ENCODE measurements at regions not wholly inside any gene's neighbourhood (a gene's known extent, or its start where the extent isn't known, plus 50 kb on each side); places are given as distances from the start of the nearest gene placed in this dataset.
A peak's percentile ranks its signal among the peaks of the same experiment; 100 is the strongest.

- Histone ChIP-seq H2AFZ (ENCODE audit: low read length) (no peak overlapping the region), H3K9me3 (ENCODE audit: insufficient read depth, low read depth, low read length) (no peaks in the 10 kb centered on the region), H3K4me1 (ENCODE audit: insufficient read depth, low read length, poor library complexity, severe bottlenecking) (peaks cover 22% of the 10 kb centered on the region), H3K4me2 (ENCODE audit: low read depth, low read length, poor library complexity, severe bottlenecking) (no peak overlapping the region), H3K9me2 (replicated peaks; ENCODE audit: low read depth, low read length) (no peaks in the 10 kb centered on the region), H3K36me3 (ENCODE audit: insufficient read depth, low read length) (no peaks in the 10 kb centered on the region), H4K20me1 (ENCODE audit: insufficient read depth, low read length, poor library complexity, severe bottlenecking) (no peaks in the 10 kb centered on the region), H3F3A (ENCODE audit: low read depth) (no peaks in the 10 kb centered on the region), H3K9ac (ENCODE audit: low read depth, low read length, poor library complexity, severe bottlenecking) (no peak overlapping the region), H3K4me3 (ENCODE audit: low read length, poor library complexity, severe bottlenecking) (no peak overlapping the region), H3K27me3 (ENCODE audit: insufficient read depth, low read length, poor library complexity, severe bottlenecking) (no peaks in the 10 kb centered on the region), H3K79me2 (ENCODE audit: insufficient read depth, low read length) (no peaks in the 10 kb centered on the region)
- TF ChIP-seq EZH2phosphoT487 (IDR thresholded peaks at IDR 0.05; ENCODE audit: borderline replicate concordance) (no peak), CTCF (conservative IDR thresholded peaks at IDR 0.05; ENCODE audit: low read length) (peak; percentile 55)
These were observed 54.8 kb upstream of the LARS2 start for GRCh38 chr3:45333549-45333948.

- no peaks in the 10 kb centered on the region for H3K79me2 ChIP-seq (ENCODE audit: insufficient read depth, low read length)
- H3K27me3 ChIP-seq (ENCODE audit: insufficient read depth, low read length, poor library complexity, severe bottlenecking), result no peaks in the 10 kb centered on the region
- H4K20me1 ChIP-seq (ENCODE audit: insufficient read depth, low read length, poor library complexity, severe bottlenecking), result no peaks in the 10 kb centered on the region
- H3F3A ChIP-seq (ENCODE audit: low read depth), result no peaks in the 10 kb centered on the region
- H3K36me3 ChIP-seq (ENCODE audit: insufficient read depth, low read length), result no peaks in the 10 kb centered on the region
- H3K9me3 ChIP-seq (ENCODE audit: insufficient read depth, low read depth, low read length), result no peaks in the 10 kb centered on the region
- H3K4me3 ChIP-seq (ENCODE audit: low read length, poor library complexity, severe bottlenecking), result no peak overlapping the region
- no peak overlapping the region for H2AFZ ChIP-seq (ENCODE audit: low read length)
- no peak overlapping the region for H3K9ac ChIP-seq (ENCODE audit: low read depth, low read length, poor library complexity, severe bottlenecking)
- TF ChIP-seq CTCF (conservative IDR thresholded peaks at IDR 0.05; ENCODE audit: low read length), result no peak
- TF ChIP-seq EZH2phosphoT487 (IDR thresholded peaks at IDR 0.05; ENCODE audit: borderline replicate concordance), result no peak
- H3K4me1 ChIP-seq (ENCODE audit: insufficient read depth, low read length, poor library complexity, severe bottlenecking), result peaks cover 2% of the 10 kb centered on the region
- no peaks in the 10 kb centered on the region for H3K9me2 ChIP-seq (replicated peaks; ENCODE audit: low read depth, low read length)
- no peak overlapping the region for H3K4me2 ChIP-seq (ENCODE audit: low read depth, low read length, poor library complexity, severe bottlenecking)
These were observed 50.4 kb upstream of the LARS2 start for GRCh38 chr3:45337839-45338470.

Measured in Loucy (cell line).